GM21515 (cell line): ENCODE measurements at regions not wholly inside any gene's neighbourhood (a gene's known extent, or its start where the extent isn't known, plus 50 kb on each side); places are given as distances from the start of the nearest gene placed in this dataset.
"Not testable (repeated sequence)": the region's sequence is repeated elsewhere in the genome, so short reads cannot be mapped to it uniquely, and the experiment has no call there.

Experiments used
- ATAC-seq: cut with Tn5 transposase; IDR thresholded peaks from one replicate; pipeline ENCODE4 v1.9.1; 2021; ENCODE audit not compliant: unreplicated experiment

DNA sequence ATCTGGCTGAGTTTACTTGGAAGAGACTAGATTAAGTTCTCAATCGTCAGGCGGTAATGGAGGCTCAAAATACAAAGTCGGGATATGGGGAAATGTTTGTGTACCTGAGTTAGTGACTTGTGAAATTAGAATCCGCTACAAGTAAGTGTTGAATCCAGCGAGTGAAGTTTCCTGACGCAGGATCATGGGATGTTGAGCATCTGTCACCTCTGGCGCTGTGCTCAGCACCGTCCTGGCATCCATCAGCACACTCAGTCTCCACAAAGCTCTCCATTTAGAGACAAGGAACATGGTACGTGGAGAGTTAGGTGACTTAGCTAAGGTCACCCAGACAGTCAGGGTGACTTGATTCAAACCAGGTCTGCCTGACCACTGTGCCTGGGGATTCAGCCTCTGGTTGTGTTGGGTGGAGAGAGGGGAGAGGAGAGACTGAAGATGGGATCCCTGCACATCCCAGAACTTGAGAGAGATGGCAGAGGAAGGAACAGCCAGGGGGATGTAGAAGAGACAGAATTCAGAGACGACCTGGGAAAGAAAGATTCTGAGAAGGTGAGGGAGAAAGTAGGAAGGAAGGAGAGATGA lies 251.2 kb downstream of the ACKR3 start:
- no peak for ATAC-seq

DNA sequence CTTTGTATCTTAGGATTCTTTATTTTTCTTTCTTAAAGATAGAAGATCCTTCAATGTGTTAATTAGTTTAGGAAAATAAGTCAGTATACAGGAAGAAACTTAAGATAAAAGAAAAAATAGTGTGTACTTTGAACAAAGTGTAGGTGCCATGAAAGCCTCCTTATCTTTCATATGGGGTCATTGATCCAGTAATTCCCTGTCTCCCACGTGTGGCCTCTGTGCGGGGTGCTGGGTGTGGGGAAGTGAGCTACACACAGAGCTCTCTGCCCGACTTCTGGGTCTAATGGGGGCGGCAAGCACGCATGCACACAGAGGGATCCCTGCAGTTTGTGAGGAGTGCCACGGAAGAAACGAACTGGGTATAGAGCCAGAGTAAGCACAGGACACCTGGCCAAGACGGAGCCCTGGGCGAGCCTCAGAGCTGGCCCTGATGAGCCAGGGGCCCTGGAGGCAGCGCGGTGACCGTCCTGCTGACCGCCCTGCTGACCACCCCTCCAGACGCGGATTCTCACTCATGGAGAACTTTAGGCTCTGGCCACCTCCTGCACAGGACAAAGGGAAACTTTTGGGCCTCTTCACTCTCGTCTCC lies 253.5 kb downstream of the ACKR3 start:
- ATAC-seq, result no peak

DNA sequence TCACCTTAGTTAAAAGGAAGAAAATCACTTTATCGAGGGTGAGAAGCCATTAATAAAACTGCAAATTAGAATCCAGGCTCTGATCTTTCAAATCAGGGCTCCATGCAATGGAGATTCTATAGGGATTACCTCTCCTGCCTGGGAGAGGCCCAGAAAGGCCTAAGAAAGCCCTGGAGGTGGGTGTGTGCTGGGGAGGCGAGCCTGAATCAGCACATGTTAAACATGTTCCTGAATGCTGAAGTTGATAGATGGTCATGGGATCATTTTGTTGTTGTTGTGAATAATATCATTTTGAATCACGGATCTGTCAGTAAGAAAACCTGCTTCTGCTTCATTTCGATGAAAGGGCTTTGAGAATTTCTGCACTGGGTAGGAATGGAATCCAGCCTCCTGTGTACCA lies 254.3 kb downstream of the ACKR3 start:
- ATAC-seq, result no peak

DNA sequence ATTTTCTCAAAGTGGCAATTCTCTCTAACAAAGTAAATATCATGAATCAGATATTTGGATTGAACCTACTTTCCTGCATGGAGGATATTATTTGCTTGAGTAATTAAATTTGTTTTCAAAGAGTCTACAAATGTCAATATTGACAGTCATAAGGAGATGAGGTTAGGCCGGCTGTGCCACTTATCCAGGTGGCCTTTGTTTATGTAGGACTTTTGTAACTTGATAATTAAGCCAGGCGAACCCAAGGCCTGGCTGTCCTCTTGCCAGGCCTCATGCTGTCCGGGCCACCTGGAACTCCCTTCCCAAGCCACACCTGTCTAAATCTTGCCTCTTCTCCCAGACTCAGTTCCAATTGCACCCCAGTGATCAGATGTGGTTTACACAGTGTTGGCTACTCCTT lies 255.2 kb downstream of the ACKR3 start:
- ATAC-seq, result no peak

DNA sequence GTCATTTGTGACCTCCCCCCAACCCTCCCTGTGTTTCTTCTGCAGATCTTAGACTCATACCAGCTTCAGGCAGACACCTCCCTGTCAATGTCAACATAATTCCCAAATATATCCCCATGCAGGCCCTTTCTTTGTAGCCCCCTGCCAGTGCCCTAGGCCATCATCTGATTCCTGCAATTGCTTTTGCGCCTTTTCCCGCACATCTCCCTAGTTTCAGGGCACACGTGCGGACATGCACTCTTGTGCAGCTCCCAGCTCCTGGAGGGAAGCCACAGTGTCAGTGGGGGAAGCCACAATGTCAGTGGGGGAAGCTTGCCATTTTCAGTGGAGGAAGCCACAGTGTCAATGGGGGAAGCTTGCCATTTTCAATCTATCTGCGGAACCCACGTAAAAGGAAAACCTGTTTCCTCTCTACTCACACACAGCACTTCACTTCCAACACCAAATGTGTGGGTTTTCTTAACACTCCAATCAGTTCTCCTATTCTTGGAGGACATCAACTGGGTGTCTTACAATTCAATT lies 256.4 kb downstream of the ACKR3 start:
- no peak for ATAC-seq

DNA sequence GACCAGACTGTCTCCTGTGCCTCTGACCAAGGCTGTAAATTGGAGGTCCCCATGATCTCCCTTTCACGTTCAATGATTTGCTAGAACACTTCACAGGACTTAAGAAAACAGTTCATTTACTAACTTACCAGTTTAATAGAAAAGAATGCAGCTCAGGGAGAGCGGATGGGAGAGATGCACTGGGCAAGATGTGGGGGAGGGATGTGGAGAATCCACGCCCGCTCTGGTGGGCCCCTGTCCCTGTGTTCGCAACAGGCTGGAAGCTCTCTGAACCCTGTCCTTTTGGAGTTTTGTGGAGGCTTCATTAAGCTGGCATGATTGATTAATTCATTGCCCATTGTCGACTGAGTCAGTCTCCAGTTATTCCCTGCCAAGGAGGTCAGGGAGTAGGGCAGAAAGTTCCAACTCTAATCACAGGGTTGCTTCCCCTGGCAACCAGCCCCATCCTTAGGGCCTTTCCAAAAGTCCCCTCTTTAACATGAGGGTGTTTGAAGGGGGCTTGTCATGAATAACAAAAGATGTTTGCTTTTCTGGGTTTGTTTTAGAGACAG lies 257.1 kb downstream of the ACKR3 start:
- ATAC-seq, result no peak

DNA sequence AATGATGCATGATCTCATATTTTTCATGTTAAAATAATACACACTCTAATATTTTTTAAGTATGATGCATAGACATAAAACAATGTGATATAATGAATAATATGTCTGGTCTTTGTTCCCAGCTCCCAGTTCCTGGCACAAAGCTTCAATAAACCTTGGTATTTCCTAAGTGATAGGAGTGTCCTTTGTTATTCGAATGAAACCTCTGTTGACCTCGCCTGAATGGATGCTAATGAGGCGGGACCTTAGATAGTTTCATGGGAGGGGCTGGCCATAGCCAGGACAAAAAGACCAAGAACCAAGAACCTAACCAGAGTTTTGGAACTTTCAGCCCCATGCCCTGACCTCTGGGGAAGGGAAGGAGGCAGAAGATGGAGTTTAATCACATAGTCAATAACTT lies 257.7 kb upstream of the COPS8 start:
- ATAC-seq, result no peak

DNA sequence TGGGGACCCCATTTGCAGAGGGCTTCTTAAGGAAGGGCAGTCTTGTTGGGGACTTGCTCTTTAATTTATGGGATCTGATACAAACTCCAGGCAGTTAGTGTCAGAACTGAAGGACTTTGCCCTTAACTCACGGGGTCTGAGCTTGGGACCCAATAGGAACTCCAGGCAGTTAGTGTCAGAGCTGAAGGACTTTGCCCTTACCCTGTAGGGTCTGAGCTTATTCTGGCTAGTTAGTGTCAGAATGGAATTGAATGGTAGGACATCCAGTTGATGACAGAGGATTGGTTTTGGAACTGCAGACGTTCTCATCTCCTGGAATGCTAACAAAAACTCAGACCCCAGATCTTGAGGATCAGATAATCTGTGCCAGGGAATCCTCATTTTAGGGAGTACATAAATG lies 256.9 kb upstream of the COPS8 start:
- no peak for ATAC-seq

DNA sequence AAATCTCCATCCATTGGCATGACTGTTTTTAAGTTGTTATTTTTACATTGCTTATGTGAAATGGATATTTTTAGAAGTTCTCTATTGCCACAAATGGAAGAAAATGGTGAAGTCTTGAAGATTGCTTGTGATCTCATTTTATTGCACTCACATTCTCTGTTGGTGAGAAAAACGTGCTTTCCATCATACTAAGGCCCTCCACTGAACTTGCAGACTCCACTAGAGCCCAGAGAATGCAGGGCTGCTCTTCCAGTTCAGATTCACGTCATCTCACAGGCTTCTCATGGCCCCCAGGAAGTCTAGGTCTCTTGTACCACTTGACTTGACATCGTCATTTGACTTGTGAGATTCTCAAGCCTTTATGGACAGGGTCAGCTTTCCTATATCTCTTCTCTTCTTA lies 254.8 kb upstream of the COPS8 start:
- ATAC-seq, result no peak

DNA sequence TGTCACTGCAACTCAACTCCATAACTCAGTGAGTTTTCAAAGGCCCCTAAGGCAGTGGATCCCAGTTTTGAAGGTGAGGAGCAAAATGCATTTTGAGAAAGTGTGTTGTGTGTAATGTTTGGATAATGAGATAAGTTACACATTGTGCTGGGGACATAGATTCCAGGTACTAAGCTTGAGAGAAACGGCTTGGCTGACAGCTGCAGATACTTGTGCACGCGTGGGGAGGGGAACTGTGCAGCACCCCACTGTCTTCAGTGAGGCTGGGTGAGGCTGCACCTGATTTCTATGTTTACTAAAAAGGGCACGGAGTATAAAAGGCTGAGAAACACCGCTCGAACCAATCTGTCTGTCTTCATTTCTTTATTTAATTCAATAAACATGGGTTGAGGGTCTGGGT lies 254.0 kb upstream of the COPS8 start:
- no peak for ATAC-seq

DNA sequence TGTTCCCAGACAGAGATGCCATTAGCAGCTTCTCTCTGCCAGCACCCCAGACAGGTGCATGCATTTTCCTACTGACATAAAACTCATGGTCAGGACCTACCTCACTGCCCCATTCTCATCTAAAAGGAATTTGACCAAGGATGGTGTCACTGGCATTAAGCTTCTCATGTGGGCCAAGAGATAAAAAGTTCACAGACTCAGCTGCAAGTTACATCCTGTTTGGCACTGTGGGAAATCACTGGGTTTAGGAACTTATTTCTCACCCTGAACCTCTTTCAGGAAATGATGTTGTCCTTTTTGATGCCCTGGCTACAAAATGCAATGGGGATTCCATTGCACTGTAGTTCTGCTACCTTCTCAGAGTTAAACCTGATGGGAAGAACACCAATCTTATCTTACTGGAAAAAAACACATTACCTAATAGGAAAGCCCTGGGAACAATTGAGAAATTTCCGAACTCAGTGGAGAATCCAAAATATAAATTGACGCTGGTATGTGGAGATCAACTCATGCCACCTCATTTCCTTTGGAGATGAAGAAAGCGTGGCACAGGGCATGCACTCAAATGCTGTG lies 252.1 kb upstream of the COPS8 start:
- no peak for ATAC-seq

DNA sequence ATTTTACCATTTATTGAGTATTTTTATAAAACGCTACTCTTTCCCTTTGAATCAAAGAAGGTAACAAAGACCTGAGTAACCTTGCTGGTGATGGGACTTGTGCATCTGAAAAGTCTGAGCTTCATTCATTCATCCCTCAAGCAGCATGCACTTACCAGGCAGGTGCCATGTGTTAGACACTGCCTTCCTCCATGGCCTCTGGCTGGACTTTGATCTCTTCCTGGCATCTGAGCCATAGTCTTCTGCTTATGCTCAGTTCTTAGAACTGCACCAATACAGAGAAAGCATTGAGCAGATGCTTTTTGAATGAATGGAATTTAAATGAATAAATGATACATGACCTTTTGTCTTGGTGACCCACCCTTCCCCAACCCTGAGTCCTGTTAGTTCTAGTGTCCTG lies 251.4 kb upstream of the COPS8 start:
- ATAC-seq, result no peak

DNA sequence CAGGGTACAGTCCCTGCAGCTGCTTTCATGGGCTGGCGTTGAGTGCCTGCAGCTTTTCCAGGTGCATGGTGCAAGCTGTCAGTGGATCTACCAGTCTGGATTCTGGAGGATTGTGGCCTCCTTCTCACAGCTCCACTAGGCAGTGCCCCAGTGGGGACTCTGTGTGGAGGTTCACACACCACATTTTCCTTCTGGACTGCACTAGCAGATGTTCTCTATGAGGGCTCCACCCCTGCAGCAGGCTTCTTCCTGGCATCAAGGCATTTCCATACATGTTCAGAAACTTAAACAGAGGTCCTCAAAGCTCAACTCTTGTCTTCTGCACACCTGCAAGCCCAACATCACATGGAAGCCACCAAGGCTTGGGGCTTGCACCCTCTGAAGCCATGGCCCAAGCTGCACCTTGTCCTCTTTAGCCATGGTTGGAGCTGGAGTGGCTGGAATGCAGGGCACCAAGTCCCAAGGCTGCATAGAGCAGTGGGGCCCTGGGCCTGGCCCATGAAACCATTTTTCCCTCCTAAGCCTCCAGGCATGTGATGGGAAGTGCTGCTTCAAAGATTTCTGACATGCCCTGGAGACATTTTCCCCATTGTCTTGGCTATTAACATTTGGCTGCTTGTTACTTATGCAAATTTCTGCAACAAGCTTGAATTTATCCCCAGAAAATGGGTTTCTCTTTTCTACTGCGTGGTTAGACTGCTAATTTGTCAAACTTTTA lies 250.2 kb upstream of the COPS8 start:
- ATAC-seq, result no peak

DNA sequence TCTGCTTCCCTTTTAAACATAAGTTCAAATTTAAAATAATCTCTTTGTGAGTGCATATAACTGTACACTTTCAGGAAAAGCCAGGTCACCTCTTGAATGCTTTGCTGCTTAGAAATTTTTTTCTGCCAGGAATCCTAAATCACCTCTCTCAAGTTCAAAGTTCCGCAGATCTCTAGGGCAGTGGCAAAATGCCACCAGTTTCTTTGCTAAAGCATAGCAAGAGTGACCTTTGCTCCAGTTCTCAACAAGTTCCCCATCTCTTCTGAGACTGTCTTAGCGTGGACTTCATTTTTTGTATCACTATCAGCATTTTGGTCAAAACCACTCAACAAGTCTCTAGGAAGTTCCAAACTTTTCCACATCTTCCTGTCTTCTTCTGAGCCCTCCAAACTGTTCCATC lies 249.7 kb upstream of the COPS8 start:
- ATAC-seq, result not testable (repeated sequence)

DNA sequence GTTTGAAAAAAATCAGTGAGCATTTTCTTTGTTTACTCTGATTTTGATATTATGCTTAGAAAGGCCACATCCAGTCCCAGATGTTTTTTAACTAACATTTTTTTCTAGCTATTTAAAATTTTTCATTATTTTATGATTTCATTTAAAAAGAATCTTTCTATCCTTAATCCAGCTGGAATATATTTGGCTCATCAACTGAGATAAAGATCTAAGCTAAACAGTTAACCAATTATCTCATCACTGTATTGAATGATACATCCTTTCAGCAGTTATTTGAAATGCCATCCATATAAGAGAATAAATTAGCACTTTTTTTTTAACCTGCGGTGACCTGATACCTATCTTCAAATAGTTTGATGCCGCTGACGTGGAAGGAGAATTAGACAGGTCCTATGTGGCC lies 245.5 kb upstream of the COPS8 start:
- no peak for ATAC-seq

DNA sequence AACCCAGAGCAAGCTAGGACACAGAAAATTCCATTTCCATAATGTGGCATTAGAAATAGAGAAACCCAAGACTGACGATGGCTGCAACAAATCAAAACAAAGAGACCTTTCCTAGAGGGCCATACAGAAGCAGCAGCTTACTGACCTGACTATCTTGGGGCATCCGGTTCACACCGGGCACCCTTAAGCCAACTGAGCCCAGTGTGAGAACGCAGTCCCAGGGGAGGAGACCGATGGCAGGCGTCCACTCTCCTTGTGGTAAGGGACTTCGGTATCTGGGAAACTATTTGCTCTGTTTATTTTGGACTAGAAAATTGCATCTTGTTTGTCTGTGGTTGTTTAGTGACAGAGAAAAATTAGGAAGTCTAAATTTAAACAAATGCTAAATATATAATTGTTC lies 244.8 kb upstream of the COPS8 start:
- no peak for ATAC-seq

DNA sequence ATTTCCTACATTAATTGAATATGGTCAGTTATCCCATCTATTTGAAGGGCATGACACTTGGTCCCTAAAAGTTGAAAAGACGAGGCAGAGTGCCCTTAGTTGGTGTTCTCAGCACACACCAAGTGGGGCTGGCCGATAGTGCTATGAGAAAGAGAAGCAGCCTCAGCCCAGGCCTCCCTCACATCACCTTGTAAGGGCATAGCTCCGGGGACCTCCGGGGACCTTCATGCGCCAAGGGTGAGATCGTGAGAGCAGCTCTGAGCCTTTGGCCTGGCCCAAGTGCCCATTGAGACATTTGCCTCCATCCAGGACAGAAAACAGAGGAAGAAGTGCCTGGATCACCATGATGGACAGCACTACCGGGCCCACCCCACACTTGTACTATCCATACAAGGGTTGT lies 244.3 kb upstream of the COPS8 start:
- no peak for ATAC-seq

DNA sequence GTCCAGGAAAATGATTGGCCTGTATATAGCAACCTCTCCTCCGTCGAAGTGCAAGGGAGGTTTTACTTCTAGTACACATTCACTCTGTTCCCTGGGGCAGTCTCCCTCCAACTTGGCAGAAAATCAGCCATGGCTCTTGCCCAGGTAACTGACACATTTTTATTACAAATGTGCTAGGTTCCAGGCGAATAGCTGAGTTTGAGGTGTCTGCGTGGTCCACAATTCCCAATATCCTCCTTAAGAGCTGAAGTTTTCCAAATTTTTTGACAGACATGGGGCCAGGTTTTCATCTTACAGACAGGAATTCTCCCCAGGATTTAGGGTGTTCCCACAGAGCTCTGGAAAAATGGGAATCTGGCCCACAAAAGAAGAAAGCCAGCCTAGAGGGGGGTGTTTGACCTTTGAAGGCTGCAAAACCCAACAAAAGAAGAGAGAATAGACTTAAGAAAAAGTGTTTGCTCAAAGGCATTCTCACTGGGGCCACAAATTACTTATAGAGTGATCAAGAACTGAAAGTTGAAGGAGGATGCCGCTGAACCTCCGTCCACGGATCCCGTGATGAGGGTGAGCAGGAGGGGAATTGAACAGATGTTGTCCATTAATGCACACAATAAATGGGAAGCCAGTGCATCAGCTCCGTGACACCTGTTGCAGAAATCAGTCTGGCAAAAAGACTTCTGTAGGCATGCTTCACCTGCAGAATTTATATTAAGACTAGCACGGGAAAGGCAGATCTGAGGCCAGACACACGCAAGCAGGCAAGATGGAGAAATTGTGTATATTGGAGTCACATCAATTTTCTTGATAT lies 242.3 kb upstream of the COPS8 start:
- no peak for ATAC-seq

DNA sequence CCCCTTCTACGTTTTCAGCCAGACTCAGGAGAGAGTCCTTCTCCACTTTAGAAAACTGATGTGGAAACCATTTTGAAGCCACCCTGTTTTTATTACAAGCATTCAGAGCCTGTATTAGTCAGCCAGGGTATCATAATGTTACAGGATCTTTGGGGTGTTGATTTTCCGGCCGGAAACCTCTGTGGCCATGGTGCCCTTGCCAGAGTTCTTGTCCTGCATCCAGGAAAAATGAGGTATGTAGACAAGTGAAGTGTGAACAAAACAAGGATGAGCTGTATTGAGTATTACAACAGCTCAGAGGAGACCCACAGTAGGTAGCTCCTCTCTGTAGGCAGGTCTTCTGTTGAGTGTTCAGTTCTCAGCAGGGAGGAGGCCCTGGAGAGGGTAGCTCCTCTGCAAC lies 241.0 kb upstream of the COPS8 start:
- ATAC-seq, result no peak

DNA sequence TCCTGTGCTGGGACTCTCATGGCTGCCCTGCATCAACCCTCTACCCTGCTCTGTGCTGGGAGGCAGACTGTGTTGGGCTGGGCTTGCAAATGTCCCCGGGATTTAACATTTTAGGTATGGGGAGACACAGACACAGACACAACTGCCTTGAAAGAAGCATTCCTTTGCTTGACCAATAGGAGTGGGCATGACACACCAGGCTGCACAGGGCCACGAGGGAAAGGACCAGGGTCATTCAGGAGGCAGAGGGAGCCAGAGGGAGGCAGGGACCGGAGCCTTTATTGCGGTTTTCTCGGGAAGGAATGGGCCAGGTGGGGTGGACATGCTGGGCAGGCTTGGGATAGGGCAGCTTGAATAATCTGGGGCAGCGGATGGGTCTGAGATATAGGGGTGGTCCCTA lies 238.7 kb upstream of the COPS8 start:
- ATAC-seq, result no peak
